GM18498 (cell line): ENCODE measurements at regions not wholly inside any gene's neighbourhood (a gene's known extent, or its start where the extent isn't known, plus 50 kb on each side); places are given as distances from the start of the nearest gene placed in this dataset.

Source experiments
- ATAC-seq: cut with Tn5 transposase; IDR thresholded peaks from one replicate; pipeline ENCODE4 v1.9.1; 2021; ENCODE audit warnings: mild to moderate bottlenecking, moderate library complexity; ENCODE audit not compliant: unreplicated experiment

GRCh38 chr14:96617635-96618034, 115.5 kb downstream of the PAPOLA start:
- no peak for ATAC-seq

GRCh38 chr14:96622926-96623325, 120.7 kb downstream of the PAPOLA start:
- no peak for ATAC-seq

- ATAC-seq: no peak
Measured at GRCh38 chr14:96623676-96624484, 121.7 kb downstream of the PAPOLA start.

GRCh38 chr14:96624661-96625425, 122.7 kb downstream of the PAPOLA start:
- ATAC-seq: no peak

- no peak for ATAC-seq
Measured at GRCh38 chr14:96625426-96625985, 123.3 kb downstream of the PAPOLA start.

- ATAC-seq: no peak
Measured at GRCh38 chr14:96626121-96626768, 124.1 kb downstream of the PAPOLA start.

- ATAC-seq: no peak
Measured at GRCh38 chr14:96626916-96627315, 124.7 kb downstream of the PAPOLA start.

GRCh38 chr14:96627386-96627785, 125.2 kb downstream of the PAPOLA start:
- ATAC-seq: no peak

GRCh38 chr14:96627811-96628775, 125.9 kb downstream of the PAPOLA start:
- no peak for ATAC-seq

- ATAC-seq: no peak
Measured at GRCh38 chr14:96629082-96629481, 126.9 kb downstream of the PAPOLA start.

- no peak for ATAC-seq
Measured at GRCh38 chr14:96629558-96630222, 127.5 kb downstream of the PAPOLA start.

GRCh38 chr14:96630281-96630680, 128.1 kb downstream of the PAPOLA start:
- no peak for ATAC-seq

GRCh38 chr14:96631030-96631429, 128.8 kb downstream of the PAPOLA start:
- no peak for ATAC-seq

GRCh38 chr14:96631621-96632362, 129.6 kb downstream of the PAPOLA start:
- ATAC-seq: no peak

- no peak for ATAC-seq
Measured at GRCh38 chr14:96632363-96632758, 130.2 kb downstream of the PAPOLA start.

GRCh38 chr14:96633096-96633495, 130.9 kb downstream of the PAPOLA start:
- no peak for ATAC-seq

- no peak for ATAC-seq
Measured at GRCh38 chr14:96634481-96634880, 132.3 kb downstream of the PAPOLA start.

GRCh38 chr14:96634896-96635295, 132.7 kb downstream of the PAPOLA start:
- ATAC-seq: no peak

GRCh38 chr14:96635850-96636249, 133.7 kb downstream of the PAPOLA start:
- no peak for ATAC-seq
